GM13977 (cell line): ENCODE measurements at regions not wholly inside any gene's neighbourhood (a gene's known extent, or its start where the extent isn't known, plus 50 kb on each side); places are given as distances from the start of the nearest gene placed in this dataset.

Experiments used
- DNase-seq: peaks from one replicate; pipeline ENCODE4 v3.0.0; 2012; ENCODE audit warnings: low spot score
- in situ Hi-C: fragments of 300-500 bp; cut with MboI; formaldehyde crosslinking; loops from one replicate; pipeline ENCODE4 v1.12.0; 2022; ENCODE audit warnings: low sequenced_read_pairs, low pct_unique_long_range_greater_than_20kb, mixed read lengths, inconsistent platforms; ENCODE audit not compliant: unreplicated experiment
- TF ChIP-seq, protein P1 (sequence below): IDR thresholded peaks from 2 replicates; pipeline ENCODE4 v1.5.1; 2012; ENCODE audit warnings: mild to moderate bottlenecking, control low read depth; ENCODE audit not compliant: insufficient read depth; ENCODE audit errors: extremely low read depth, missing control alignments

DNA sequence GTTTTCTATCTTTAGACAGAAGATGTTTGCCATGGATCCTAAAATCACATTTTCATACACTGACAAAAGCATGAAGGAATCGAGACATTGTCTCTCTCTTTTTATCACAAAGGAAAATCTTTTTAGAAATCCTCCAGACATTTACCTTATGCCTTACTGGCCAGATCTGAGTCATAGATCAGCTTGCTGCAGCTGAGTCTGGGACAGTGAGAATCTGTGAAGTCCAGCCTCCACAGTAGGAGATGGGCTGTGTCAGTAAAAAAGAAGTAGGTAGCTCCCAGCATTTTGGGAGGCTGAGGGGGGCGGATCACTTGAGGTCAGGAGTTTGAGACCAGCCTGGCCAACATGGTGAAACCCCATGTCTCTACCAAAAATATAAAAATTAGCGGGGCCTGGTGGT, 333.4 kb upstream of the ZNF462 start:
- in situ Hi-C loops, result no loop called here
- TF ChIP-seq, protein P1, sequence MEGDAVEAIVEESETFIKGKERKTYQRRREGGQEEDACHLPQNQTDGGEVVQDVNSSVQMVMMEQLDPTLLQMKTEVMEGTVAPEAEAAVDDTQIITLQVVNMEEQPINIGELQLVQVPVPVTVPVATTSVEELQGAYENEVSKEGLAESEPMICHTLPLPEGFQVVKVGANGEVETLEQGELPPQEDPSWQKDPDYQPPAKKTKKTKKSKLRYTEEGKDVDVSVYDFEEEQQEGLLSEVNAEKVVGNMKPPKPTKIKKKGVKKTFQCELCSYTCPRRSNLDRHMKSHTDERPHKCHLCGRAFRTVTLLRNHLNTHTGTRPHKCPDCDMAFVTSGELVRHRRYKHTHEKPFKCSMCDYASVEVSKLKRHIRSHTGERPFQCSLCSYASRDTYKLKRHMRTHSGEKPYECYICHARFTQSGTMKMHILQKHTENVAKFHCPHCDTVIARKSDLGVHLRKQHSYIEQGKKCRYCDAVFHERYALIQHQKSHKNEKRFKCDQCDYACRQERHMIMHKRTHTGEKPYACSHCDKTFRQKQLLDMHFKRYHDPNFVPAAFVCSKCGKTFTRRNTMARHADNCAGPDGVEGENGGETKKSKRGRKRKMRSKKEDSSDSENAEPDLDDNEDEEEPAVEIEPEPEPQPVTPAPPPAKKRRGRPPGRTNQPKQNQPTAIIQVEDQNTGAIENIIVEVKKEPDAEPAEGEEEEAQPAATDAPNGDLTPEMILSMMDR, result no peak
- no peak for DNase-seq

DNA sequence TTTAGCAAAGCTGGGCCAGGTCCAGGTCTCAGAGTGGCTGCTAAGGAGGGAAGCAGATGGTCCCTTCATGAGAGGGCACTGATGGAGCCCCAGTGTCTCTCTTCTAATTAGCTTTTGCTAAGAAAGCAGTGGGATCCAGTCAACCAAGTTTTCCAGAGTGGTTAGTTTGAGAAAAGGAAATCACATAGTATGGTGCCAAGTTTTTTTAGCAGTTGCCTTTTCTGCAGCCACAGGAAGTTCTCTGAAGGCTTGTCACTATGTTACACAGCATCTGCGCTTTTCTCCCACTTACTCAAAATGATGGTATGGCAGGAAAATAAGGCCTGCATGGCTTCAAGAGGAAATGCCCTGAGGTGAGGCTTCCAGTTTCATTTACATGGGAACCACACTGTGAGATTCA, 331.5 kb upstream of the ZNF462 start:
- no peak for DNase-seq
- TF ChIP-seq, protein P1, result no peak
- in situ Hi-C loops, result no loop called here

DNA sequence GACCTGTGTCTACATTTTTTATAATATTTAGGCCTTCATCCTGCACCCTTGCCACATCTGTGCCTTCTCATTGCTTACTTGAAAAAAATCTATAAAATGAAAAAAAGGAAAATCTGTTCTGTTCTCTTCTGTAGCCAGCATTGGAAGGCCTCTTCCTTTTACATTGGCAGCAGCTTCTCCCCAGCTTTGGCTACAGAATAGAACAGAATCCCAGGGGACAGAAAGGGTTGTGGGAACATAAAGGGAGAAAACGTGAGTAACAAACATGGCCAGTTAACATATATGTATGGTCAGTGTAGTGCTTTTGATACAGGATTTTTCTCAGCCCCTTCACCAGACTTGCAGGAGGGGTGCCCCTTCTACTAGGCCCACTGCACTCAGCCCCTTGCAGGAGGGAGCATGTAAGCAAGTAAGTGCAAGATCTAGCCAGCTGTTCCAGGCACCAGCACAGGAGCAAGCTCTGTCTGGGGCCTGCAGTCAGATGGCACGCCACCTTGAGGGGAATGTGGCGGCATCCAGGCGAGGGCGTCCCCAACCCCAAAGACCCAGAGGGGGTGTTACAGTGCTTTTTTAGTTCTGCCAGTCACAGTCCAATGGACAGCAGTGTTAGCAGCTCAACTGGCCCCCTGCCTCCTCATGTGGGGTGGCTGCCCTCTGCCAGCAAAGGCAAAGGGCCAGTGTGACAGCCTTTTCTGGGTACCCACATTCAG, 330.5 kb upstream of the ZNF462 start:
- in situ Hi-C loops, result no loop called here
- TF ChIP-seq, protein P1, result no peak
- DNase-seq, result no peak

DNA sequence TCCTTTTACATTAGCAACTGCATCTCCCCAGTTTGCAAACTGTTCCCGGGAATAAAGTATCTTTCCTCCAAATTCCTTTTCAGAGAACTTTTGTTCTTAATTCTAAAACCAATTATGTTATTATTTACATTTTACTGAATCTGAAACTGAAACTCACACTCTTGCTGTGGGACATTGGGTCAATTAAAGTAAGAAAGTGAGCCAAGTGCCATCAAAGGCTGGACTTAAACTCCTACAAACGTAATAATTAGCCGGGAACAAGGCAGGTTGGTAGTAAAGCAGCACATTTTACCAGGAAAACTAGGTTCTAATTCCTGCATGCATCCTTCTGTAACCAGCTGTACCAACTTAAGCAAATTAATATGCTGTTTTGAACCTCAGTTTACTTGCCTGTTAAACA, 328.2 kb upstream of the ZNF462 start:
- TF ChIP-seq, protein P1, result no peak
- in situ Hi-C loops, result no loop called here
- no peak for DNase-seq

DNA sequence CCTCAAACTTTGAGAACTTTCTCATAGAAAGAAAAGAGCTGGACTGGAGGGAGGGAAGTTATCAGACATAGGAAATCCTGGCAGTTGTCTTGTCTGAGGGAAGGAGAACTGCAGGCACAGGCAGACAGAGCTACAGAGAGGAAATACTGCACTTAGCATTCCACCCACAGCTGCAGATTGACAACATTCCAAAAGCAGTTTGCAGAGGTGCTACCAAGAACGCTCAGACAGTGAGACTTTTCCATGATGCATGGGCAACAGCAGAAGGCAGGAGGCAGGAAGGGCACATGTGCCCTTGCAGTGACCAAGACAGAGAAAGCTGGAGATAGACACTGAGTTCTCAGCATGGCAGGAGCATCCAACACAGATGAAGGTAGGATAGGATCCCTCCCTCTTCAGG, 327.5 kb upstream of the ZNF462 start:
- in situ Hi-C loops, result no loop called here
- no peak for DNase-seq
- TF ChIP-seq, protein P1, result no peak

DNA sequence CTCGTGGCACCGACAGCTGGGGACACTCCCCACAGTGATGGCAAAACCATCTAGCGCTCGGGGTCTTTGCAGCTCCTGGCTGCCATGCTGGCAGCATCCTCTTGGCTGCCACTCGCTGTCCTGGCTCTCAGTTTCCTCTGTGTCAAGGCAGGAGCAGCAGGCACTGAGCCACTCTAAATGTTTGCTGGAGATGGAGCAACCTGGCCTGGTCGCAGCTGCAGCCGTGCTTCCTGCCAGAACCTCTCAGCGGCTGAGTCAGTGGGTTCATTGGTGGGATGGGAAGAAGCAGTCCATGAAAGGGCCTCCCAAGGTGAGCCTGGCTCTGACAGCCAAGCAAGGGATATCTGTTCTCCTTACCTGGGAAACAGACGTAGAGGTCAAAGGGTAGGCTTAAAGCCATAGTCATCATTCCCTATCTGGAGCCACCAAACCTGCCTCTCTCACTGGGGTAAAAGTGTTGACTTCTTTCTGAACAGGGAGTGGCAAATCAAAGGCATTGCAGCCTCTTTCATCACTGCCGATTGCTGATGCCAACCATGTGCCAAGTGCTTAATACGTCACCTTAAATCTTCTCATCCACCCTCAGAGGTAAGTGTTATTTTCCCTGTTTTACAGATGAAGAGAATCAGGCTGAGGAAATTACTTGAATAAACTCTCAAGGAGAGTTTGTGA, 304.8 kb upstream of the ZNF462 start:
- no peak for DNase-seq
- TF ChIP-seq, protein P1, result no peak
- in situ Hi-C loops, result no loop called here
